Sigmoid colon (tissue), 6 donors: ENCODE measurements at regions not wholly inside any gene's neighbourhood (a gene's known extent, or its start where the extent isn't known, plus 50 kb on each side); places are given as distances from the start of the nearest gene placed in this dataset.
A peak's percentile ranks its signal among the peaks of the same experiment; 100 is the strongest.

Source experiments
- DNase-seq: peaks from one replicate; pipeline ENCODE4 v3.0.0-alpha.2; 2019
- H3K27ac ChIP-seq, 4 donors: fragments of 200-600 bp; sonication (generic); one replicate each; pipeline ENCODE4 v1.5.1; 2016 to 2019; ENCODE audit warnings: mild to moderate bottlenecking in 1 of 4
- H3K27me3 ChIP-seq, 3 donors: fragments of 200-600 bp; sonication (generic); one replicate each; pipeline ENCODE4 v1.5.1; 2019; ENCODE audit warnings: mild to moderate bottlenecking in 1 of 3
- H3K36me3 ChIP-seq, 4 donors: fragments of 200-600 bp; sonication (generic); one replicate each; pipeline ENCODE4 v1.5.1; 2016 to 2019
- H3K4me1 ChIP-seq, 4 donors: fragments of 200-600 bp; sonication (generic); one replicate each; pipeline ENCODE4 v1.5.1; 2017 to 2019
- H3K4me3 ChIP-seq, 4 donors: fragments of 200-600 bp; sonication (generic); one replicate each; pipeline ENCODE4 v1.5.1; 2017 to 2019; ENCODE audit warnings: mild to moderate bottlenecking in 2 of 4, moderate library complexity in 1 of 4
- H3K9me3 ChIP-seq, 4 donors: fragments of 200-600 bp in 3 of 4; sonication (generic) in 3 of 4; one replicate each; pipeline versions ENCODE4 v1.5.1 to v1.6.1; 2013 to 2019
- CTCF ChIP-seq, 4 experiments: fragments of 450-650 bp in 3 of 4; fragments of 200-600 bp in 1 of 4; IDR thresholded peaks; one replicate each; pipeline ENCODE4 v1.5.1; 2016 to 2019; ENCODE audit warnings: antibody characterized with exemption in 4 of 4, mild to moderate bottlenecking in 3 of 4, moderate library complexity in 2 of 4
- EP300 ChIP-seq, 4 donors: sonication (generic); formaldehyde crosslinking; IDR thresholded peaks; one replicate each; pipeline ENCODE4 v1.6.1; 2017; ENCODE audit warnings: antibody characterized with exemption in 4 of 4
- POLR2A ChIP-seq, 2 donors: fragments of 450-650 bp; IDR thresholded peaks; one replicate each; pipeline ENCODE4 v1.6.1; 2016; ENCODE audit warnings: antibody characterized with exemption in 2 of 2, mild to moderate bottlenecking in 2 of 2, moderate library complexity in 2 of 2
- POLR2AphosphoS5 ChIP-seq, 4 donors: sonication (generic); formaldehyde crosslinking; IDR thresholded peaks; one replicate each; pipeline ENCODE4 v1.6.1; 2017; ENCODE audit warnings: antibody characterized with exemption in 4 of 4
- WGBS, 2 donors: extraction: QIAGEN DNeasy Blood & Tissue Kit; methylation state at CpG; one replicate each; pipeline ENCODE4 v1.1.7; 2013; 5-methylcytosine and 5-hydroxymethylcytosine counted together
- intact Hi-C: fragments of 100-400 bp; cut with DNase I; formaldehyde crosslinking; loops from one replicate; pipeline ENCODE4 v1.15.1; 2023
- donor health status: healthy with polysubstance abuse.
- donor health status: healthy.

- WGBS, 2 donors, result 88 to 94% methylated on average over 3 of the region's 3 CpGs
- H3K27ac ChIP-seq, result no peak overlapping the region
- no peaks in the 10 kb centered on the region for H3K27me3 ChIP-seq
- no peaks in the 10 kb centered on the region for H3K9me3 ChIP-seq
- TF ChIP-seq POLR2AphosphoS5 (IDR thresholded peaks at IDR 0.05), result no peak
- no peak for TF ChIP-seq EP300 (IDR thresholded peaks at IDR 0.05)
- TF ChIP-seq CTCF (IDR thresholded peaks at IDR 0.05), result no peak
- TF ChIP-seq POLR2A (IDR thresholded peaks at IDR 0.05), result no peak
- H3K4me3 ChIP-seq, result no peak overlapping the region
- DNase-seq, result no peak
- intact Hi-C loops, result no loop called here
- no peaks in the 10 kb centered on the region for H3K36me3 ChIP-seq
- peaks cover 0 to 25% (median 13%) of the 10 kb centered on the region in 4 donors for H3K4me1 ChIP-seq
Measured at GRCh38 chr9:94033383-94033782, 50.9 kb upstream of the PTPDC1 start.

GRCh38 chr9:94031946-94032345 lies 52.3 kb upstream of the PTPDC1 start:
- H3K27me3 ChIP-seq, result no peaks in the 10 kb centered on the region
- H3K4me1 ChIP-seq, result peaks cover 0 to 25% (median 13%) of the 10 kb centered on the region in 4 donors
- H3K4me3 ChIP-seq, result peak overlapping the region in 3 of 4 donors; percentile 92 to 93 (median 92)
- TF ChIP-seq CTCF (IDR thresholded peaks at IDR 0.05) (no peak), POLR2AphosphoS5 (IDR thresholded peaks at IDR 0.05) (no peak), POLR2A (IDR thresholded peaks at IDR 0.05) (no peak), EP300 (IDR thresholded peaks at IDR 0.05) (no peak)
- 67 to 84% methylated on average over 3 of the region's 3 CpGs for WGBS, 2 donors
- no peaks in the 10 kb centered on the region for H3K9me3 ChIP-seq
- intact Hi-C loops, result no loop called here
- DNase-seq, result no peak
- H3K36me3 ChIP-seq, result no peaks in the 10 kb centered on the region
- peak overlapping the region in 2 of 4 donors; percentile 2 to 86 for H3K27ac ChIP-seq

- TF ChIP-seq POLR2AphosphoS5 (IDR thresholded peaks at IDR 0.05) (no peak), POLR2A (IDR thresholded peaks at IDR 0.05) (no peak), EP300 (IDR thresholded peaks at IDR 0.05) (no peak), CTCF (IDR thresholded peaks at IDR 0.05) (no peak)
- no peaks in the 10 kb centered on the region for H3K9me3 ChIP-seq
- 24 to 76% methylated on average over 8 of the region's 8 CpGs for WGBS, 2 donors
- peak overlapping the region; percentile 83 to 88 (median 85) for H3K27ac ChIP-seq
- intact Hi-C loops, result no loop called here
- H3K4me1 ChIP-seq, result peaks cover 0 to 25% (median 13%) of the 10 kb centered on the region in 4 donors
- DNase-seq, result no peak
- H3K4me3 ChIP-seq, result peak overlapping the region; percentile 75 to 93 (median 92)
- no peaks in the 10 kb centered on the region for H3K27me3 ChIP-seq
- H3K36me3 ChIP-seq, result no peaks in the 10 kb centered on the region
Measured at GRCh38 chr9:94031380-94031779, 52.9 kb upstream of the PTPDC1 start.

- WGBS, 2 donors, result 0% methylated on average over 97 of the region's 97 CpGs
- Histone ChIP-seq H3K9me3 (no peaks in the 10 kb centered on the region), H3K4me3 (peak overlapping the region; percentile 75 to 93 (median 92)), H3K27me3 (no peaks in the 10 kb centered on the region), H3K4me1 (peaks cover 0 to 25% (median 13%) of the 10 kb centered on the region in 4 donors), H3K36me3 (no peaks in the 10 kb centered on the region), H3K27ac (peak overlapping the region; percentile 83 to 88 (median 85))
- intact Hi-C loops, result no loop called here
- TF ChIP-seq POLR2AphosphoS5 (IDR thresholded peaks at IDR 0.05), result peak; percentile 69 to 87 (median 82)
- TF ChIP-seq EP300 (IDR thresholded peaks at IDR 0.05), result no peak
- TF ChIP-seq POLR2A (IDR thresholded peaks at IDR 0.05), result peak in 1 of 2 donors; percentile 32
- DNase-seq, result peak; percentile 92
Measured at GRCh38 chr9:94030318-94031179, 53.7 kb upstream of the PTPDC1 start.

- H3K27ac ChIP-seq, result peak overlapping the region; percentile 83 to 88 (median 85)
- H3K27me3 ChIP-seq, result no peaks in the 10 kb centered on the region
- 17 to 24% methylated on average over 6 of the region's 6 CpGs for WGBS, 2 donors
- peaks cover 0 to 25% (median 13%) of the 10 kb centered on the region in 4 donors for H3K4me1 ChIP-seq
- DNase-seq, result no peak
- no peaks in the 10 kb centered on the region for H3K36me3 ChIP-seq
- H3K4me3 ChIP-seq, result peak overlapping the region; percentile 75 to 93 (median 92)
- H3K9me3 ChIP-seq, result no peaks in the 10 kb centered on the region
- TF ChIP-seq POLR2A (IDR thresholded peaks at IDR 0.05) (no peak), POLR2AphosphoS5 (IDR thresholded peaks at IDR 0.05) (no peak), CTCF (IDR thresholded peaks at IDR 0.05) (no peak)
- intact Hi-C loops, result no loop called here
Measured at GRCh38 chr9:94029932-94030317, 54.3 kb upstream of the PTPDC1 start.
